T-helper 1 cell treated with Interleukin-12 subunit alpha and Interleukin-12 subunit beta and Interleukin-4 antibody, amounts not matched to agents 30 μg/mL and 1 μg/mL, for 36 hours (primary cell): ENCODE measurements at regions not wholly inside any gene's neighbourhood (a gene's known extent, or its start where the extent isn't known, plus 50 kb on each side); places are given as distances from the start of the nearest gene placed in this dataset.

Source experiments
- H3K27ac Mint-ChIP-seq: one replicate; pipeline ENCODE4 v1.8.0; 2021; ENCODE audit warnings: mild to moderate bottlenecking, mixed read lengths
- H3K27me3 Mint-ChIP-seq: one replicate; pipeline ENCODE4 v1.8.0; 2021; ENCODE audit warnings: low read depth, mixed read lengths
- H3K36me3 Mint-ChIP-seq: one replicate; pipeline ENCODE4 v1.8.0; 2021; ENCODE audit warnings: low read depth, mixed read lengths
- H3K4me1 Mint-ChIP-seq: one replicate; pipeline ENCODE4 v1.8.0; 2021; ENCODE audit warnings: low read depth, mixed read lengths
- H3K4me3 Mint-ChIP-seq: one replicate; pipeline ENCODE4 v1.8.0; 2021; ENCODE audit warnings: mild to moderate bottlenecking, moderate library complexity, mixed read lengths
- H3K9me3 Mint-ChIP-seq: one replicate; pipeline ENCODE4 v1.8.0; 2021; ENCODE audit warnings: mixed read lengths

- no peaks in the 10 kb centered on the region for H3K9me3 Mint-ChIP-seq
- no peak overlapping the region for H3K27ac Mint-ChIP-seq
- H3K4me1 Mint-ChIP-seq, result no peaks in the 10 kb centered on the region
- no peak overlapping the region for H3K4me3 Mint-ChIP-seq
- H3K36me3 Mint-ChIP-seq, result no peaks in the 10 kb centered on the region
- peaks cover 4% of the 10 kb centered on the region for H3K27me3 Mint-ChIP-seq
These were observed 156.2 kb upstream of the SLC44A1 start for GRCh38 chr9:105087910-105088898.

GRCh38 chr9:105089874-105090273 is 154.6 kb upstream of the SLC44A1 start:
- Mint-ChIP-seq H3K4me3 (no peak overlapping the region), H3K27me3 (peaks cover 4% of the 10 kb centered on the region), H3K27ac (no peak overlapping the region), H3K9me3 (no peaks in the 10 kb centered on the region), H3K36me3 (no peaks in the 10 kb centered on the region), H3K4me1 (no peaks in the 10 kb centered on the region)

GRCh38 chr9:105091004-105091640 is 153.3 kb upstream of the SLC44A1 start:
- Mint-ChIP-seq H3K27ac (no peak overlapping the region), H3K9me3 (no peaks in the 10 kb centered on the region), H3K4me1 (no peaks in the 10 kb centered on the region), H3K4me3 (no peak overlapping the region), H3K27me3 (no peaks in the 10 kb centered on the region), H3K36me3 (no peaks in the 10 kb centered on the region)

- Mint-ChIP-seq H3K36me3 (no peaks in the 10 kb centered on the region), H3K27ac (no peak overlapping the region), H3K27me3 (no peaks in the 10 kb centered on the region), H3K4me3 (no peak overlapping the region), H3K4me1 (no peaks in the 10 kb centered on the region), H3K9me3 (no peaks in the 10 kb centered on the region)
These were observed 150.8 kb upstream of the SLC44A1 start for GRCh38 chr9:105093685-105094084.

- Mint-ChIP-seq H3K27ac (no peak overlapping the region), H3K4me3 (no peak overlapping the region), H3K4me1 (no peaks in the 10 kb centered on the region)
These were observed 146.1 kb upstream of the SLC44A1 start for GRCh38 chr9:105098370-105098769.

GRCh38 chr9:105103776-105104175 is 140.7 kb upstream of the SLC44A1 start:
- Mint-ChIP-seq H3K36me3 (no peaks in the 10 kb centered on the region), H3K4me3 (no peak overlapping the region), H3K9me3 (no peaks in the 10 kb centered on the region), H3K27ac (no peak overlapping the region), H3K27me3 (peaks cover 4% of the 10 kb centered on the region), H3K4me1 (peaks cover 2% of the 10 kb centered on the region)

More at GRCh38 chr9:105098370-105098769, 146.1 kb upstream of the SLC44A1 start:
- Mint-ChIP-seq H3K36me3 (no peaks in the 10 kb centered on the region), H3K27me3 (no peaks in the 10 kb centered on the region), H3K9me3 (no peaks in the 10 kb centered on the region)

- Mint-ChIP-seq H3K27ac (no peak overlapping the region), H3K4me3 (no peak overlapping the region), H3K4me1 (peaks cover 20% of the 10 kb centered on the region), H3K27me3 (peaks cover 6% of the 10 kb centered on the region), H3K9me3 (no peaks in the 10 kb centered on the region), H3K36me3 (no peaks in the 10 kb centered on the region)
These were observed 130.1 kb upstream of the SLC44A1 start for GRCh38 chr9:105114318-105114717.

- H3K27ac Mint-ChIP-seq, result peak overlapping the region; percentile 39
- no peaks in the 10 kb centered on the region for H3K9me3 Mint-ChIP-seq
These were observed 129.3 kb upstream of the SLC44A1 start for GRCh38 chr9:105114964-105115728.

GRCh38 chr9:105116052-105116868 is 128.2 kb upstream of the SLC44A1 start:
- Mint-ChIP-seq H3K27me3 (no peaks in the 10 kb centered on the region), H3K4me3 (no peak overlapping the region), H3K9me3 (no peaks in the 10 kb centered on the region), H3K27ac (no peak overlapping the region), H3K4me1 (peaks cover 20% of the 10 kb centered on the region), H3K36me3 (no peaks in the 10 kb centered on the region)

More at GRCh38 chr9:105114964-105115728, 129.3 kb upstream of the SLC44A1 start:
- peaks cover 2% of the 10 kb centered on the region for H3K27me3 Mint-ChIP-seq
- H3K4me1 Mint-ChIP-seq, result peaks cover 20% of the 10 kb centered on the region
- no peaks in the 10 kb centered on the region for H3K36me3 Mint-ChIP-seq
- H3K4me3 Mint-ChIP-seq, result peak overlapping the region; percentile 22

GRCh38 chr9:105117234-105117633 is 127.2 kb upstream of the SLC44A1 start:
- no peaks in the 10 kb centered on the region for H3K36me3 Mint-ChIP-seq
- no peak overlapping the region for H3K4me3 Mint-ChIP-seq
- H3K27ac Mint-ChIP-seq, result no peak overlapping the region
- H3K27me3 Mint-ChIP-seq, result no peaks in the 10 kb centered on the region
- H3K9me3 Mint-ChIP-seq, result no peaks in the 10 kb centered on the region
- peaks cover 20% of the 10 kb centered on the region for H3K4me1 Mint-ChIP-seq

GRCh38 chr9:105118636-105119035 is 125.8 kb upstream of the SLC44A1 start:
- H3K4me3 Mint-ChIP-seq, result no peak overlapping the region
- H3K27ac Mint-ChIP-seq, result no peak overlapping the region
- H3K4me1 Mint-ChIP-seq, result peaks cover 19% of the 10 kb centered on the region
- no peaks in the 10 kb centered on the region for H3K36me3 Mint-ChIP-seq
- no peaks in the 10 kb centered on the region for H3K27me3 Mint-ChIP-seq
- no peaks in the 10 kb centered on the region for H3K9me3 Mint-ChIP-seq

- Mint-ChIP-seq H3K27ac (no peak overlapping the region), H3K9me3 (no peaks in the 10 kb centered on the region), H3K4me1 (peaks cover 14% of the 10 kb centered on the region), H3K27me3 (no peaks in the 10 kb centered on the region), H3K4me3 (no peak overlapping the region), H3K36me3 (no peaks in the 10 kb centered on the region)
These were observed 125.3 kb upstream of the SLC44A1 start for GRCh38 chr9:105119156-105119555.

- Mint-ChIP-seq H3K4me1 (peaks cover 7% of the 10 kb centered on the region), H3K4me3 (no peak overlapping the region), H3K36me3 (no peaks in the 10 kb centered on the region), H3K9me3 (no peaks in the 10 kb centered on the region), H3K27me3 (no peaks in the 10 kb centered on the region), H3K27ac (no peak overlapping the region)
These were observed 122.5 kb upstream of the SLC44A1 start for GRCh38 chr9:105121861-105122430.
